OCI-LY3 (cell line): ENCODE measurements at regions not wholly inside any gene's neighbourhood (a gene's known extent, or its start where the extent isn't known, plus 50 kb on each side); places are given as distances from the start of the nearest gene placed in this dataset.

Experiments used
- CTCF ChIP-seq: fragments of 200-600, 300-600 bp; sonication (generic); IDR thresholded peaks from 2 replicates; pipeline ENCODE4 v1.5.1; 2014; ENCODE audit warnings: antibody characterized with exemption, low read length, low read depth
- EZH2phosphoT487 ChIP-seq: fragments of 200-600 bp; shearing (Covaris generic); IDR thresholded peaks from 2 replicates; pipeline ENCODE4 v1.6.1; 2018; ENCODE audit warnings: antibody characterized with exemption, mixed run types, low read depth

GRCh38 chrX:124791492-124792095, 445.2 kb downstream of the SH2D1A start:
- TF ChIP-seq CTCF (no peak), EZH2phosphoT487 (no peak)
